Pons (tissue), 1 donor: ENCODE measurements at regions not wholly inside any gene's neighbourhood (a gene's known extent, or its start where the extent isn't known, plus 50 kb on each side); places are given as distances from the start of the nearest gene placed in this dataset.

ENCODE experiments used
- DNase-seq: peaks from one replicate; pipeline ENCODE4 v3.0.0-alpha.2; 2016; ENCODE audit warnings: low spot score

GRCh38 chr10:30117812-30118501, 58.6 kb upstream of the JCAD start:
- DNase-seq = no peak

DNA sequence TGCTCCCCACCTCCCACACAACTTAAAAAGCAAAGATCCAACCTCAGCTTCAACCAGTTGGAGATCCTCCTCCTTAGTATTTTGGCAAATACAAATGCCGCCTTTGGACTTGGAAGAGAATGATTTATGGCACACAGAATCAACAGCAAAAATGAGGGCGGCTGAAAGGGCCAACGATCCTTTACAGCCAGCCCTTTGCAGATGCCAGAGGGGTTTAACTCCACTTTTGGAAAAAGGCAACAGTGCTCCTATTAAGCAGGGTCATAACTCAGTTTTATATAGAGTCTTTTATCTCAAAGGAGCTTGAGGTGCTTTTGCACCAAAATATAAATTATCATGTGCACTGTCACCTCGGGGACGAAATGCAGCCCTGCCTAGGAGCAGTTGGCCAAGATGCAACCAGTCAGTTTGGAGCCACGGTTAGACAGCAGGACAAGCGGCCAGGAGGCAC, 56.7 kb upstream of the JCAD start:
- DNase-seq = no peak

GRCh38 chr10:30115626-30115940, 56.2 kb upstream of the JCAD start:
- DNase-seq = no peak

GRCh38 chr10:30114881-30115625, 55.7 kb upstream of the JCAD start:
- DNase-seq = no peak

DNA sequence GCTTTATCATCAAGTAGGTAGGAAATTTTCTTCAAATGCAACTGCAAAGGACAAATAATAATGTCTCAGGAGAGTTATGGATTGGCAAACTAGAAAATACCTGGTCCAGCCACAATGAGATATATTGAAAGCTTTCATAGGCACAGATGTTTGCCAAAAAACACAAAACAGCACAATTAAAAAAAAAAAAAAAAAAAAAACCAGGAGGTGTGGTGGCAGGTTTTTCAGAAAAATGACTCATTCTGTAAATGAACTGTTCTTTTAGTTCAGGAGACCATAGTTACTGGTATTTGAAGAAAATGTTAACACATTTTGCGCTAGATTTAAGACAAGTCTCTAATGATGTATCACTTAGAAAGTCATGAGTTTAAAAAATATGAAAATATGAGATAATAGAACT, 55.0 kb upstream of the JCAD start:
- DNase-seq = no peak

GRCh38 chr10:30111340-30112022, 52.1 kb upstream of the JCAD start:
- DNase-seq = no peak
